ENCODE measurements at regions not wholly inside any gene's neighbourhood (a gene's known extent, or its start where the extent isn't known, plus 50 kb on each side); places are given as distances from the start of the nearest gene placed in this dataset.

DNA sequence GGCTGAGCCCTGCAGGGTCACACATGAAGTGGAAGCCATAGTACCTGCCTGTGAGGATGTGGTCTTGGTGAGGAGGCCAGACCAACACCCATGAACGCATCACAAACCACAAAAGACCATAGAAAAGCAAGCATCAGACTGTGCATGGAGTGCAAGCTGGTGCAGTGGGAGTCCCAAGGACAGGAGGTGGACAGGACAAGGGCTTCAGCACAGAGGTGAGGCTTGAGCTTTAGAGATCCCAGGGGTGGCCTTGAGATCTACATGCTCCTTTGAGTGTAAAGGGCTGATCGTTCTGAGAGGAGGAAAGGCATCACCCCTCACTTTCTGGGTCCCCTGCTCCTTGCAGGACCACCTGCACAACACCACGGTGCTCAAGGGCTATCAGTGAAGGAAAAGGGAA is 111.9 kb upstream of the F3 start:
- Histone ChIP-seq H3K36me3 (no peaks in the 10 kb centered on the region), H3K27me3 (replicated peaks in 1 of 7) (no peaks in the 10 kb centered on the region), H3K4me3 (no peak overlapping the region), H3K27ac (no peak overlapping the region), H3K4me1 (no peaks in the 10 kb centered on the region), H3K9me3 (no peaks in the 10 kb centered on the region)
- 56 to 81% (median 68%) methylated on average over 3 of the region's 3 CpGs for WGBS, 5 donors
- DNase-seq, result no peak
- TF ChIP-seq, protein P1, sequence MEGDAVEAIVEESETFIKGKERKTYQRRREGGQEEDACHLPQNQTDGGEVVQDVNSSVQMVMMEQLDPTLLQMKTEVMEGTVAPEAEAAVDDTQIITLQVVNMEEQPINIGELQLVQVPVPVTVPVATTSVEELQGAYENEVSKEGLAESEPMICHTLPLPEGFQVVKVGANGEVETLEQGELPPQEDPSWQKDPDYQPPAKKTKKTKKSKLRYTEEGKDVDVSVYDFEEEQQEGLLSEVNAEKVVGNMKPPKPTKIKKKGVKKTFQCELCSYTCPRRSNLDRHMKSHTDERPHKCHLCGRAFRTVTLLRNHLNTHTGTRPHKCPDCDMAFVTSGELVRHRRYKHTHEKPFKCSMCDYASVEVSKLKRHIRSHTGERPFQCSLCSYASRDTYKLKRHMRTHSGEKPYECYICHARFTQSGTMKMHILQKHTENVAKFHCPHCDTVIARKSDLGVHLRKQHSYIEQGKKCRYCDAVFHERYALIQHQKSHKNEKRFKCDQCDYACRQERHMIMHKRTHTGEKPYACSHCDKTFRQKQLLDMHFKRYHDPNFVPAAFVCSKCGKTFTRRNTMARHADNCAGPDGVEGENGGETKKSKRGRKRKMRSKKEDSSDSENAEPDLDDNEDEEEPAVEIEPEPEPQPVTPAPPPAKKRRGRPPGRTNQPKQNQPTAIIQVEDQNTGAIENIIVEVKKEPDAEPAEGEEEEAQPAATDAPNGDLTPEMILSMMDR (IDR thresholded peaks at IDR 0.05 in 8 of 11, conservative IDR thresholded peaks at IDR 0.05 in 3 of 11), result no peak
- no peak for TF ChIP-seq POLR2AphosphoS5 (IDR thresholded peaks at IDR 0.05)
- TF ChIP-seq POLR2A (IDR thresholded peaks at IDR 0.05), result no peak
- intact Hi-C loops (cut with DNase I; ENCODE audit: low total_unique reads), result no loop called here

DNA sequence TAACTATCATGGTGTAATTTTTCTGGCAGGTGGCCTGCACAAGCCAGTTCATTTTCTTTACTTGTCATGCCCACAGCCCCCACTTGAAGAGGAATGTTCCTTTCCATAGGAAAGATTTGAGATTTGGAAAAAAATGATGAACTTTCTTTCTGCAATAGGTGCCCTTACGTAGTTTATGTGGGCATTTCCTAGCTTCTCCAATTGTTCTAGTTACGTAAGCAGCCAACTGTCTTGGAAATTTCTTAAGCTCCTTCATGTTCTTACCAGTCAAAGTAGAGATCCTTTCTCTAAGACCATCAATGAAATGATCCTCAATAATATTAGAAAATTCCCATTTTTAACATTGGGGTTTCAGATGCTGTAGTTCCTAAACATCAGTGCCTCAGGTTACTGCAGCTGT is 109.5 kb upstream of the F3 start:
- no peak for TF ChIP-seq POLR2AphosphoS5 (IDR thresholded peaks at IDR 0.05)
- TF ChIP-seq, protein P1 (IDR thresholded peaks at IDR 0.05 in 8 of 11, conservative IDR thresholded peaks at IDR 0.05 in 3 of 11), result no peak
- TF ChIP-seq POLR2A (IDR thresholded peaks at IDR 0.05), result no peak
- H3K27ac ChIP-seq, result no peak overlapping the region
- no peaks in the 10 kb centered on the region for H3K36me3 ChIP-seq
- 54 to 84% (median 80%) methylated on average over 2 of the region's 2 CpGs for WGBS, 5 donors
- intact Hi-C loops (cut with DNase I; ENCODE audit: low total_unique reads), result no loop called here
- H3K4me1 ChIP-seq, result no peaks in the 10 kb centered on the region
- H3K9me3 ChIP-seq, result no peaks in the 10 kb centered on the region
- H3K4me3 ChIP-seq, result no peak overlapping the region
- DNase-seq, result no peak
- H3K27me3 ChIP-seq (replicated peaks in 1 of 7), result no peaks in the 10 kb centered on the region

DNA sequence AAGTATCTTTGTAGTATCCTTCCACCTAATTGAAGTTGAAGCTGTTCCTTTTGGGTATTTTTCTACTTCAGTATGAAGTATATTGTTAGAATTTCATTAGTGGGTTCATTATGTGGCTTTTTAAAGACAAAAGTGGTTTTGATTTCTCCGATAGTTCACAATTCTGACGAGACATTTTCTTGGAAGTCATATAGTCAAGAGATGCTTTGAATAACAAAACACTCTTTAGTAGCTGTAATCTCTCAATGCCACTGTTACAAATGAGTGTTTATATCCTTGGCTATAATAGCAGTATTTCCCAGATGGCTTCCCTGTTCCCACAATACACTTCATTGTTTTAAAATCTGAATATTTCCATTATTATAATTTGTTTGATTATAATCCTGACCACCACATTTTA is 108.7 kb upstream of the F3 start:
- Histone ChIP-seq H3K4me3 (no peak overlapping the region), H3K27ac (no peak overlapping the region)
- intact Hi-C loops (cut with DNase I; ENCODE audit: low total_unique reads), result no loop called here

DNA sequence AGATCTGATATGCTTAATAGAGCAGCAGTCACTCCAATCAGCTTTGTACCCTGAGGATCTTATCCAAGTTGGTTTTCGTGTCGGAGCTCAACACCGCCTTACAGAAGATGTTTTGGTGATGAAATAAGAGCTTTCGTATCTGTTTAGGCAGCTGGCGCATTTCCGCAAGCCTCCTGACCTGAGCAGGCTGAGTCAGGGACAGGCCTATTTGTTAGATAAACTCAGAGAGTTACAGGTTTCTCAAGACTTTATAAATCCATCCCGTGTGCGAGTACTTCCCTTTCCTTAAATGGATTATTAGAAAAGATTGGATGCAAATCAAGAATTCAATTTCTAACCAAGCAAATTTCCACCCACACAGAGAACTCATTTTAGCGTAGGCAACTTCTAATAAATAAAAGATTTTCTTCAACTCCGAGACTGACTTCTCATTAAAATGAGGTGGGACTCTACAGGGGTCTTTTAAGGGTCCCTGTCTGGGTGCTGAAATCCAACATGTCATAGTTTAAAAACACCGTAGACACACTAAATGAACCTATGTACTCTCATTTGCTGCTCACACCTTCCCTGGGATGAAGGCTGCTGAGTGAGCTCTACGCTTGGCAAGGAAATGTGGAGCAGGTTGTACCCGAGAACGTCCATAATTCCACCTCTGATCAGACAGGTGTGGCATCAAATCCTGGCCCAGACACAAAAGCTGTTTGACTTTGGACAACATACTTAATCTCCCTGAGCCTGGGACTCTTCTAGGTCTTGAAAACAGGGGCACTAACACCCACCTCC is 106.9 kb upstream of the F3 start:
- DNase-seq, result no peak

More for the DNA sequence above, 108.7 kb upstream of the F3 start:
- Histone ChIP-seq H3K9me3 (no peaks in the 10 kb centered on the region), H3K36me3 (no peaks in the 10 kb centered on the region), H3K27me3 (replicated peaks in 1 of 7) (no peaks in the 10 kb centered on the region), H3K4me1 (no peaks in the 10 kb centered on the region)
- TF ChIP-seq POLR2A (IDR thresholded peaks at IDR 0.05) (no peak), POLR2AphosphoS5 (IDR thresholded peaks at IDR 0.05) (no peak)
- TF ChIP-seq, protein P1 (IDR thresholded peaks at IDR 0.05 in 8 of 11, conservative IDR thresholded peaks at IDR 0.05 in 3 of 11), result no peak
- 89 to 97% (median 92%) methylated on average over 2 of the region's 2 CpGs for WGBS, 5 donors
- DNase-seq, result no peak

More for the DNA sequence above, 106.9 kb upstream of the F3 start:
- intact Hi-C loops (cut with DNase I; ENCODE audit: low total_unique reads), result no loop called here
- Histone ChIP-seq H3K4me3 (no peak overlapping the region), H3K36me3 (no peaks in the 10 kb centered on the region), H3K27me3 (replicated peaks in 1 of 7) (no peaks in the 10 kb centered on the region), H3K4me1 (no peaks in the 10 kb centered on the region), H3K27ac (no peak overlapping the region), H3K9me3 (no peaks in the 10 kb centered on the region)
- no peak for TF ChIP-seq POLR2A (IDR thresholded peaks at IDR 0.05)
- peak in 1 of 3 donors; percentile 27 for TF ChIP-seq POLR2AphosphoS5 (IDR thresholded peaks at IDR 0.05)
- TF ChIP-seq, protein P1 (IDR thresholded peaks at IDR 0.05 in 8 of 11, conservative IDR thresholded peaks at IDR 0.05 in 3 of 11), result no peak
- WGBS, 5 donors, result 75 to 84% (median 82%) methylated on average over 14 of the region's 14 CpGs

All from spleen (tissue), 11 donors.